ENCODE measurements at regions not wholly inside any gene's neighbourhood (a gene's known extent, or its start where the extent isn't known, plus 50 kb on each side); places are given as distances from the start of the nearest gene placed in this dataset.

- Histone ChIP-seq H3K27ac (ENCODE audit: insufficient read depth, low read length, poor library complexity, severe bottlenecking) (no peak overlapping the region), H3K27me3 (replicated peaks; ENCODE audit: control insufficient read depth, insufficient read depth, low read length, poor library complexity, severe bottlenecking) (no peaks in the 10 kb centered on the region), H3K4me1 (ENCODE audit: control insufficient read depth, insufficient read depth, low read length, poor library complexity, severe bottlenecking) (no peaks in the 10 kb centered on the region), H3K36me3 (ENCODE audit: control insufficient read depth, insufficient read depth, low read length) (no peaks in the 10 kb centered on the region), H3K9me3 (ENCODE audit: control insufficient read depth, low read length) (no peaks in the 10 kb centered on the region), H3K4me3 (ENCODE audit: insufficient read depth, low read depth, low read length, poor library complexity, severe bottlenecking) (no peak overlapping the region)
- no peak for DNase-seq
Observed at GRCh38 chr15:39074341-39074985, 506.4 kb upstream of the THBS1 start.

GRCh38 chr15:39075311-39075710, 505.6 kb upstream of the THBS1 start:
- H3K36me3 ChIP-seq (ENCODE audit: control insufficient read depth, insufficient read depth, low read length) = no peaks in the 10 kb centered on the region
- H3K27ac ChIP-seq (ENCODE audit: insufficient read depth, low read length, poor library complexity, severe bottlenecking) = no peak overlapping the region
- no peaks in the 10 kb centered on the region for H3K9me3 ChIP-seq (ENCODE audit: control insufficient read depth, low read length)
- H3K4me3 ChIP-seq (ENCODE audit: insufficient read depth, low read depth, low read length, poor library complexity, severe bottlenecking) = no peak overlapping the region
- H3K4me1 ChIP-seq (ENCODE audit: control insufficient read depth, insufficient read depth, low read length, poor library complexity, severe bottlenecking) = no peaks in the 10 kb centered on the region
- DNase-seq = no peak
- no peaks in the 10 kb centered on the region for H3K27me3 ChIP-seq (replicated peaks; ENCODE audit: control insufficient read depth, insufficient read depth, low read length, poor library complexity, severe bottlenecking)

GRCh38 chr15:39075756-39076341, 505.0 kb upstream of the THBS1 start:
- DNase-seq = no peak
- Histone ChIP-seq H3K36me3 (ENCODE audit: control insufficient read depth, insufficient read depth, low read length) (no peaks in the 10 kb centered on the region), H3K27ac (ENCODE audit: insufficient read depth, low read length, poor library complexity, severe bottlenecking) (no peak overlapping the region), H3K27me3 (replicated peaks; ENCODE audit: control insufficient read depth, insufficient read depth, low read length, poor library complexity, severe bottlenecking) (no peaks in the 10 kb centered on the region), H3K4me3 (ENCODE audit: insufficient read depth, low read depth, low read length, poor library complexity, severe bottlenecking) (no peak overlapping the region), H3K9me3 (ENCODE audit: control insufficient read depth, low read length) (no peaks in the 10 kb centered on the region), H3K4me1 (ENCODE audit: control insufficient read depth, insufficient read depth, low read length, poor library complexity, severe bottlenecking) (no peaks in the 10 kb centered on the region)

DNA sequence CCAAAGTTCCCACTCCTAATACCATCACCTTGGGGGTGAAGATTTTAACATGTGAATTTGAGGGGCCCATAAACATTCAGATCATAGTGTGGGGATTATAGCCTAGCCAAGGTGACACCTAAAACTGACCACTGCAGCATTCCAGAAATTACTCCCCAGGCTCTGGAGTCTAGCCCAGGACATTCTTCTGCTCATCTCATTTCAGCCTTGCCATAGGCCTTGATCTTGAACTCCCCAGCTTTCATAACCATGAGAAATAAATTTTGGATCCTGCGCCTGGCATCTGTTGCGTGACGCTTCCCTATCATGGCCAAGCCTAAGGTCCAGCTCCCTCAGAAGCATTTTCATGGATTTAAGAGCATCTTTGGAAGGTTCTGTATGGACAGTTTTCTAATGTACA, 502.9 kb upstream of the THBS1 start:
- Histone ChIP-seq H3K4me3 (ENCODE audit: insufficient read depth, low read depth, low read length, poor library complexity, severe bottlenecking) (no peak overlapping the region), H3K9me3 (ENCODE audit: control insufficient read depth, low read length) (no peaks in the 10 kb centered on the region), H3K27ac (ENCODE audit: insufficient read depth, low read length, poor library complexity, severe bottlenecking) (no peak overlapping the region), H3K36me3 (ENCODE audit: control insufficient read depth, insufficient read depth, low read length) (no peaks in the 10 kb centered on the region), H3K27me3 (replicated peaks; ENCODE audit: control insufficient read depth, insufficient read depth, low read length, poor library complexity, severe bottlenecking) (no peaks in the 10 kb centered on the region), H3K4me1 (ENCODE audit: control insufficient read depth, insufficient read depth, low read length, poor library complexity, severe bottlenecking) (no peaks in the 10 kb centered on the region)
- no peak for DNase-seq

- Histone ChIP-seq H3K27ac (ENCODE audit: insufficient read depth, low read length, poor library complexity, severe bottlenecking) (no peak overlapping the region), H3K27me3 (replicated peaks; ENCODE audit: control insufficient read depth, insufficient read depth, low read length, poor library complexity, severe bottlenecking) (no peaks in the 10 kb centered on the region), H3K4me3 (ENCODE audit: insufficient read depth, low read depth, low read length, poor library complexity, severe bottlenecking) (no peak overlapping the region), H3K9me3 (ENCODE audit: control insufficient read depth, low read length) (no peaks in the 10 kb centered on the region), H3K4me1 (ENCODE audit: control insufficient read depth, insufficient read depth, low read length, poor library complexity, severe bottlenecking) (no peaks in the 10 kb centered on the region), H3K36me3 (ENCODE audit: control insufficient read depth, insufficient read depth, low read length) (no peaks in the 10 kb centered on the region)
- no peak for DNase-seq
Observed at GRCh38 chr15:39079296-39079847, 501.5 kb upstream of the THBS1 start.

DNA sequence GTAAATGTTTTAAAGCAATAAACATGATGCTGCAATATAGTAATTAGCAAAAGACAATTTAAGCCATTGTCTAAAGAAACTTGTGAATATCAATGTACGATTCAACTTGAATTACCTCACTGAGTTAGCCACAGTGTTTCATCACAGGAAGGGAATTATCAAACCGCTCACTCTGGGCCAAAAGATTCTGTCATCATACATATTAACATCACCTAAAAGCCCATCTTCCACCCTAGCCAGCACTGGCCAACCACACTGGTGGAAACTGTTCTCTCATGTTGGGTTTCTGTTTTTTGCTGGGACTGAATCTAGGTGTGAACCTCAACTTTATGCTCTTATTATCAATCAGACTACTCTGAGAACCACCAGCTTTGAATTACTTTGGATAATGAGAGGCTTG, 497.7 kb upstream of the THBS1 start:
- no peaks in the 10 kb centered on the region for H3K36me3 ChIP-seq (ENCODE audit: control insufficient read depth, insufficient read depth, low read length)
- H3K27ac ChIP-seq (ENCODE audit: insufficient read depth, low read length, poor library complexity, severe bottlenecking) = no peak overlapping the region
- DNase-seq = no peak
- no peaks in the 10 kb centered on the region for H3K9me3 ChIP-seq (ENCODE audit: control insufficient read depth, low read length)
- H3K4me3 ChIP-seq (ENCODE audit: insufficient read depth, low read depth, low read length, poor library complexity, severe bottlenecking) = no peak overlapping the region
- H3K4me1 ChIP-seq (ENCODE audit: control insufficient read depth, insufficient read depth, low read length, poor library complexity, severe bottlenecking) = no peaks in the 10 kb centered on the region
- H3K27me3 ChIP-seq (replicated peaks; ENCODE audit: control insufficient read depth, insufficient read depth, low read length, poor library complexity, severe bottlenecking) = no peaks in the 10 kb centered on the region

DNA sequence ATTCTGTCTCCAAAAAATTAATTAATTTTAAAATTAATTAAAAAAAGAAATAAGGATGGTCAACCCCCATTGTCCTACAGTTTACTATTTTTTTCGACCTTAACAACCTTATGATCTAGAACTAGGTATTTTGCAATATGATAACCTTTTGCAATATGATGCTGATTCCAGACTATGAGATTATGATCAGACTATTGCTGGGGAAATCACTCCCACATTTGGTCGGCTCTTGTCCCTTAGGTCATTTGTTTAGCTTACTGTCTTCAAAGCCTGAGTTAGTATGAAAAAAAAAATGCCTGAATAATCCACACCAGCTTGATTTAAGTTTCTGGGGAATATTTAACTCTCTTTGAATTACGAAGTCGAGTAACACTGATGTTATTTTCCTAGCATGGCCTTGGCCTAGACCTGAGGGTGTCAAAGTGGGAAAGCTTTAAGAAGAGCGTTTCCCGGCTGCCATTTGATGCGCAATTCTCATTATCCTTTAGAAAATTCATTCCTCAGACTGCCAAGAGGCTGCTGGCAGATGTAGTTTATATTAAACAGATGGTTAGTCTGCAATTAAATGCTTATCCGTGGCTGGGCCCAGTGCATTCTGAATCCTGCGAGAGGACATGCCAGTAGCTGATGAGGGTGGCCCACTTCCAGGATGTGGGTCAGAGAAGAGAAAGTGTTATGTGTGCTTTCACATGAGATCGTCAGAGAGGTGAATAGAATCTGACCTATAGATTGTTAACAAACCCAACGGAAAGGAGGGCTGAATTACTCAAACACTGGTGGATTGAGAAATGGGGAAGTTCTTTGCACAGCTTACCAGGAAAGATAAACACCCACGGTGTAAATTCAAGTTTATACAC, 496.0 kb upstream of the THBS1 start:
- H3K36me3 ChIP-seq (ENCODE audit: control insufficient read depth, insufficient read depth, low read length) = no peaks in the 10 kb centered on the region
- H3K27me3 ChIP-seq (replicated peaks; ENCODE audit: control insufficient read depth, insufficient read depth, low read length, poor library complexity, severe bottlenecking) = no peaks in the 10 kb centered on the region
- DNase-seq = no peak
- no peak overlapping the region for H3K4me3 ChIP-seq (ENCODE audit: insufficient read depth, low read depth, low read length, poor library complexity, severe bottlenecking)
- H3K4me1 ChIP-seq (ENCODE audit: control insufficient read depth, insufficient read depth, low read length, poor library complexity, severe bottlenecking) = no peaks in the 10 kb centered on the region
- H3K27ac ChIP-seq (ENCODE audit: insufficient read depth, low read length, poor library complexity, severe bottlenecking) = no peak overlapping the region
- no peaks in the 10 kb centered on the region for H3K9me3 ChIP-seq (ENCODE audit: control insufficient read depth, low read length)

GRCh38 chr15:39086641-39087040, 494.2 kb upstream of the THBS1 start:
- no peak for DNase-seq
- Histone ChIP-seq H3K27ac (ENCODE audit: insufficient read depth, low read length, poor library complexity, severe bottlenecking) (no peak overlapping the region), H3K9me3 (ENCODE audit: control insufficient read depth, low read length) (no peaks in the 10 kb centered on the region), H3K27me3 (replicated peaks; ENCODE audit: control insufficient read depth, insufficient read depth, low read length, poor library complexity, severe bottlenecking) (no peaks in the 10 kb centered on the region), H3K4me3 (ENCODE audit: insufficient read depth, low read depth, low read length, poor library complexity, severe bottlenecking) (no peak overlapping the region), H3K4me1 (ENCODE audit: control insufficient read depth, insufficient read depth, low read length, poor library complexity, severe bottlenecking) (no peaks in the 10 kb centered on the region), H3K36me3 (ENCODE audit: control insufficient read depth, insufficient read depth, low read length) (no peaks in the 10 kb centered on the region)

DNA sequence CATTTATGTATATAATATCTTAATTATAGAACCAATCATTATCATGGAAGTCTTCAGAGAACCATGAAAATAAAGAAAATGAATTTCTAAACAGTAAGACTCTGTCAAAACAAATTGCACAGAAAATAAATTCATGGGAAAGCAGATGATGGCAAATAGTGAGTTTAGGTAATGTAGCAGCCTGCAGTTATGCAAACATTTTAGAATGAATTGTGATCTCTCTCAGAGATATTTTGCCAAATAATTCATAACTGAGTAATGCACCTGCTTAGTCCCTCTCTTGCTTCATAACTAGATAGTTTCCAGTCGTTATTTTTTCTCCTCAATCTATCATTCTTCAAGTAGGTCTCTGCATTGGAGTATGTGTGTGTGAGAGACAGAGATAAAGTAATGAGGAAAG, 492.7 kb upstream of the THBS1 start:
- H3K27ac ChIP-seq (ENCODE audit: insufficient read depth, low read length, poor library complexity, severe bottlenecking) = no peak overlapping the region

DNA sequence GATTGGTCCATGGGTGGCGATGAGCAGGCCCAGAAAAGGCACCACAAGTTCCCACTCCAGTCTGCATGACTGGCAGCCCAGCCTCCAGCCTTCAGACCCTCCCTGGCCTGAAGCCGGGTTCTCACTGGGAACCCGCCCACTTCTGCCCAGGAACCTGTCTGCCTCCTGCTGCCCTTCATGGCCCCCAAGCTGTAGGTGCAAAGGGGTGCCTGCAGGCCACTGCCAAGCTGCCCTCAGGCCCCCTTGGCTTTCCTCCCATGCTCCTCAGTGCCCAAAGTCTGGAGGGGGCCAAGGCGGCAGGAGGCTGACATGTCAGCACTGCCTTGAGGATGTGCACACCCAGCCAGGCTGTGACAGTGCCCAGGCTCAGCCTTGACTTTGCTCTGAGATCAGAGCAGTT, 488.5 kb upstream of the THBS1 start:
- no peaks in the 10 kb centered on the region for H3K4me1 ChIP-seq (ENCODE audit: control insufficient read depth, insufficient read depth, low read length, poor library complexity, severe bottlenecking)
- no peak for DNase-seq
- H3K36me3 ChIP-seq (ENCODE audit: control insufficient read depth, insufficient read depth, low read length) = no peaks in the 10 kb centered on the region
- H3K9me3 ChIP-seq (ENCODE audit: control insufficient read depth, low read length) = no peaks in the 10 kb centered on the region
- H3K27ac ChIP-seq (ENCODE audit: insufficient read depth, low read length, poor library complexity, severe bottlenecking) = no peak overlapping the region
- no peak overlapping the region for H3K4me3 ChIP-seq (ENCODE audit: insufficient read depth, low read depth, low read length, poor library complexity, severe bottlenecking)
- H3K27me3 ChIP-seq (replicated peaks; ENCODE audit: control insufficient read depth, insufficient read depth, low read length, poor library complexity, severe bottlenecking) = no peaks in the 10 kb centered on the region

More for the DNA sequence above, 492.7 kb upstream of the THBS1 start:
- no peaks in the 10 kb centered on the region for H3K4me1 ChIP-seq (ENCODE audit: control insufficient read depth, insufficient read depth, low read length, poor library complexity, severe bottlenecking)
- H3K4me3 ChIP-seq (ENCODE audit: insufficient read depth, low read depth, low read length, poor library complexity, severe bottlenecking) = no peak overlapping the region
- no peak for DNase-seq
- H3K9me3 ChIP-seq (ENCODE audit: control insufficient read depth, low read length) = no peaks in the 10 kb centered on the region
- H3K27me3 ChIP-seq (replicated peaks; ENCODE audit: control insufficient read depth, insufficient read depth, low read length, poor library complexity, severe bottlenecking) = no peaks in the 10 kb centered on the region
- no peaks in the 10 kb centered on the region for H3K36me3 ChIP-seq (ENCODE audit: control insufficient read depth, insufficient read depth, low read length)
